ENCODE measurements at regions not wholly inside any gene's neighbourhood (a gene's known extent, or its start where the extent isn't known, plus 50 kb on each side); places are given as distances from the start of the nearest gene placed in this dataset.

DNA sequence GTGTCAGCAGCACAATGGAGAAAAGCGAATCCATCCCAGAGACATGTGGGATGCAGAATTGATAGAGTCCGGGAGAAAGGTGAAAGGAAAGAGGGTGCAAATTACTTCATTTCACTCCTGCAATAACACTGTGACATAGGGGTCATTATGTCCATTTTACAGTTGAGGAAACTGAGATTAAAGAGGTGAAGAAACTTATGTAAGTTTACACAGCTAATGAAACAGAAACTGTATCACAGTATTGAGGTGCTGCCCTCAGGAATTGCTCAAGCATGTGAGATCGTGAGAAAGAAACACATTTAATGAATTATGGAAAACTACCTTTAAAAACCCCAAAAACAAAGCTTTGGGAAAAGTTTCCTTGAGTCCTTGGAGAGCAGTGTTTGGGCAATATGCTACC, 103.6 kb upstream of the PFN2 start:
- no peaks in the 10 kb centered on the region for H3K27me3 ChIP-seq
- H3K4me3 ChIP-seq: no peak overlapping the region
- intact Hi-C loops (cut with DNase I): no loop called here
- no peak for DNase-seq
- no peaks in the 10 kb centered on the region for H3K36me3 ChIP-seq
- no peaks in the 10 kb centered on the region for H3K4me1 ChIP-seq
- TF ChIP-seq, protein P1, sequence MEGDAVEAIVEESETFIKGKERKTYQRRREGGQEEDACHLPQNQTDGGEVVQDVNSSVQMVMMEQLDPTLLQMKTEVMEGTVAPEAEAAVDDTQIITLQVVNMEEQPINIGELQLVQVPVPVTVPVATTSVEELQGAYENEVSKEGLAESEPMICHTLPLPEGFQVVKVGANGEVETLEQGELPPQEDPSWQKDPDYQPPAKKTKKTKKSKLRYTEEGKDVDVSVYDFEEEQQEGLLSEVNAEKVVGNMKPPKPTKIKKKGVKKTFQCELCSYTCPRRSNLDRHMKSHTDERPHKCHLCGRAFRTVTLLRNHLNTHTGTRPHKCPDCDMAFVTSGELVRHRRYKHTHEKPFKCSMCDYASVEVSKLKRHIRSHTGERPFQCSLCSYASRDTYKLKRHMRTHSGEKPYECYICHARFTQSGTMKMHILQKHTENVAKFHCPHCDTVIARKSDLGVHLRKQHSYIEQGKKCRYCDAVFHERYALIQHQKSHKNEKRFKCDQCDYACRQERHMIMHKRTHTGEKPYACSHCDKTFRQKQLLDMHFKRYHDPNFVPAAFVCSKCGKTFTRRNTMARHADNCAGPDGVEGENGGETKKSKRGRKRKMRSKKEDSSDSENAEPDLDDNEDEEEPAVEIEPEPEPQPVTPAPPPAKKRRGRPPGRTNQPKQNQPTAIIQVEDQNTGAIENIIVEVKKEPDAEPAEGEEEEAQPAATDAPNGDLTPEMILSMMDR (IDR thresholded peaks at IDR 0.05): no peak
- H3K27ac ChIP-seq: no peak overlapping the region
- no peaks in the 10 kb centered on the region for H3K9me3 ChIP-seq
- H3K9ac ChIP-seq (ENCODE audit: low read depth in 2 of 2, low read length in 2 of 2): no peak overlapping the region

DNA sequence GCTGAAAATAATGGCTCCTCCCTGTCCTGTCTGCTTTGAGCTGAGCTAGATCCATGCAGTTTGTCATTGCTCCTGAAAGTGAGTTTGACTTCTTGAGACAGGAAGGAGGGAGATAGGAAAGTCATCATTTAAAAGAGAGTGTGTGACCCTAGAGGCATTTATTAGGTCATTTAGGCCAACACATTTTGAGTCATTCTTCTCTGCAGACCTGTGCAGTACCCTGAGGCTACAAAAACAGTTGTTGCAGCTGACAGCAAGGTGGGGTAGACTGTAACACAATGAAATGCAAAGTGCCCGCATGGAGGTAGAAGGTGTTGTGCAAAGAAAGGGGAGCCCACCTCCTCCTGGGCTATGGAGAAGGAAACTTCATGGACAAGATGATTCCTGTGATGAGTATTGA, 102.8 kb upstream of the PFN2 start:
- Histone ChIP-seq H3K9me3 (no peaks in the 10 kb centered on the region), H3K36me3 (no peaks in the 10 kb centered on the region), H3K27me3 (no peaks in the 10 kb centered on the region), H3K4me1 (no peaks in the 10 kb centered on the region), H3K27ac (no peak overlapping the region), H3K4me3 (no peak overlapping the region), H3K9ac (ENCODE audit: low read depth in 2 of 2, low read length in 2 of 2) (no peak overlapping the region)
- TF ChIP-seq, protein P1 (IDR thresholded peaks at IDR 0.05): no peak
- intact Hi-C loops (cut with DNase I): no loop called here
- DNase-seq: no peak

DNA sequence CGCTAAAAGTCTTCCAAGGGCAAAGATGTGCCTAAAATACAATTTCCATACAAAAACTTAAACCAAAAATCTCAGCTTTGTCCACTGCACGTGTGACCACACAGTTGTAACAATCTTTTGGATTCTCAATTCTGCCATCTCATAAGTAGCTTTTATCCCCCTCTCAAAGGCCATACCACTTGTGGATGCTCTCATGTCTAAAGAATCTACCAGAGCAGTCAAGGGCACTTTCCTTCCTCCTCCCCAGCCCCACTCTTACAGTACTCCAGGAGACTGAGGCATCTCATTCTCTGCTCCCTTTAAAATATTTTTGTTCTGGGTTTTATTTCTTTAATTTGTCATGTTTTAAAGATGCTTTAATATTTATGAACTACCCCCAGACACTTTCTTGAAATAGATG, 102.3 kb upstream of the PFN2 start:
- TF ChIP-seq, protein P1 (IDR thresholded peaks at IDR 0.05): no peak
- Histone ChIP-seq H3K4me1 (no peaks in the 10 kb centered on the region), H3K27me3 (no peaks in the 10 kb centered on the region), H3K9me3 (no peaks in the 10 kb centered on the region), H3K9ac (ENCODE audit: low read depth in 2 of 2, low read length in 2 of 2) (no peak overlapping the region), H3K36me3 (no peaks in the 10 kb centered on the region), H3K4me3 (no peak overlapping the region), H3K27ac (no peak overlapping the region)
- intact Hi-C loops (cut with DNase I): no loop called here
- DNase-seq: no peak

DNA sequence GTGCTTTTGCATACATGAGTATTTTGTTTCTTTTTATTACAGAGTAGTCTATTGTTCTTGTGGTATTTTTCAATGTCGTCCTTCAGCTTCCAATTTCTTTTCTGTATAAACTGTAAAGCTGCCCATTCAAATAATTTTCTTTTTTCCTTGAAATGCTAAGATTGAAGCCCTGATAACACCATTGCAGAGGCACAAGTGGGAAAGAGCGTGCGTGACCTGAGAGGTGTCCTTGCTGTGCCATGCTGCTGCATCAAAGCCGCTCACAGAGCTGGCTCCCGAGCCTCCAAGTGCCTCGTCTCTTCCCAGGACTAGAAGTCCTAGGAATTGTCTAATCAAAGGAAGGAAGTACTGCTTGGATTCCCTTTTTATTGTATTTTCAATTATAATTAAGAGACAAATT, 101.9 kb upstream of the PFN2 start:
- H3K9me3 ChIP-seq: no peaks in the 10 kb centered on the region
- no peaks in the 10 kb centered on the region for H3K4me1 ChIP-seq
- no peak overlapping the region for H3K27ac ChIP-seq
- intact Hi-C loops (cut with DNase I): no loop called here
- no peak overlapping the region for H3K9ac ChIP-seq (ENCODE audit: low read depth in 2 of 2, low read length in 2 of 2)
- no peaks in the 10 kb centered on the region for H3K36me3 ChIP-seq
- TF ChIP-seq, protein P1 (IDR thresholded peaks at IDR 0.05): no peak
- no peak for DNase-seq
- no peaks in the 10 kb centered on the region for H3K27me3 ChIP-seq
- no peak overlapping the region for H3K4me3 ChIP-seq

DNA sequence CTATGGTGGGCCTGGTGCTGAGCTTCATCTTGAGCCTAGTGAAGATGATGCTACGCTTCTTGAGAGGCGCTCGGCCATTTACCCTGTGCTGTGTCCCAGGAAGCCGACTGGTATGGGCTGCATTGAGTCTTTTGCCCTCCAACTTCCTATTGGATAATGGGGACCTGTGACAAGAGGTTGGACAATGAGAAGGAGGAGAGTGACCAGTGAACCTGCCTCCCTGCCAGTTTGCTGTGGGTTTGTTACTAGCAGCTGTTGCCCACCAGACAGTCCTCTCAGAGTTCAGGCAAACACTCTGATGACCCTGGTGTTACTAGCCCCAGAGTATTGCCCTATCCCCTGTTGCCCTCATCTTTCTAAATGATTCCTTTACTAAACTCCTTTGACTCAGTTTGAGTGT, 99.6 kb upstream of the PFN2 start:
- H3K9me3 ChIP-seq: no peaks in the 10 kb centered on the region
- DNase-seq: no peak
- no peak overlapping the region for H3K4me3 ChIP-seq
- intact Hi-C loops (cut with DNase I): no loop called here
- H3K27me3 ChIP-seq: no peaks in the 10 kb centered on the region
- no peaks in the 10 kb centered on the region for H3K36me3 ChIP-seq
- no peak overlapping the region for H3K27ac ChIP-seq
- TF ChIP-seq, protein P1 (IDR thresholded peaks at IDR 0.05): no peak
- no peak overlapping the region for H3K9ac ChIP-seq (ENCODE audit: low read depth in 2 of 2, low read length in 2 of 2)
- no peaks in the 10 kb centered on the region for H3K4me1 ChIP-seq

DNA sequence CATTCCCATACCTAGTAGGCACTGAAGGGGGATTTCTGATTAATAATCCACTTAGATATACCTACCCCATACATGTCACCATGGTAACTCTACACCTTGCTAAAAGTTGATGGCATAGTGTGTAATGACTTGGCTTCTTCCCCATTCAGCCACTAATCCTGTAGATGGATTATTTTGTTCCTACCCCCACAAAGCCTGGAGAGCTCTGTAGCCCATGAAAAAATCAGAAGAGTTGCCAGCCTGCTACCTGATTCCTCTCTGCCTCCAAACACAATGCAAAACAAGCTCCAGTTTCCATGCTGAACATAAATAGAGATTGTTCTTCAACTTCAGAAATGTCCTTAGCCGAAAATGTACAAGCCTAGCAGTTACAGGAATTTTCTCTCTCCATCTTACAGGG, 98.9 kb upstream of the PFN2 start:
- TF ChIP-seq, protein P1 (IDR thresholded peaks at IDR 0.05): no peak
- no peaks in the 10 kb centered on the region for H3K36me3 ChIP-seq

More for the DNA sequence above, 98.9 kb upstream of the PFN2 start:
- H3K4me1 ChIP-seq: no peaks in the 10 kb centered on the region
- no peak for DNase-seq
- H3K9me3 ChIP-seq: no peaks in the 10 kb centered on the region
- H3K27me3 ChIP-seq: no peaks in the 10 kb centered on the region
- no peak overlapping the region for H3K4me3 ChIP-seq
- no peak overlapping the region for H3K27ac ChIP-seq
- H3K9ac ChIP-seq (ENCODE audit: low read depth in 2 of 2, low read length in 2 of 2): no peak overlapping the region
- intact Hi-C loops (cut with DNase I): no loop called here
